ENCODE measurements at regions not wholly inside any gene's neighbourhood (a gene's known extent, or its start where the extent isn't known, plus 50 kb on each side); places are given as distances from the start of the nearest gene placed in this dataset.

- no peak for TF ChIP-seq CTCF (IDR thresholded peaks at IDR 0.05)
- ATAC-seq (ENCODE audit: insufficient number of reproducible peaks, low FRiP score, low read depth) = no peak
- H3K4me1 ChIP-seq (ENCODE audit: control insufficient read depth in 1 of 2, low read depth in 2 of 2) = no peaks in the 10 kb centered on the region
Observed at GRCh38 chr4:14117575-14118238, 490.2 kb upstream of the BOD1L1 start.

GRCh38 chr4:14124816-14125215 is 497.3 kb upstream of the BOD1L1 start:
- DNase-seq (ENCODE audit: low spot score) (no peak), ATAC-seq (ENCODE audit: insufficient number of reproducible peaks, low FRiP score, low read depth) (no peak)
- no peaks in the 10 kb centered on the region for H3K9me3 ChIP-seq
- no peaks in the 10 kb centered on the region for H3K4me1 ChIP-seq (ENCODE audit: control insufficient read depth in 1 of 2, low read depth in 2 of 2)
- H3K27me3 ChIP-seq (replicated peaks; ENCODE audit: insufficient read depth) = no peaks in the 10 kb centered on the region
- H3K4me3 ChIP-seq = no peak overlapping the region
- H3K27ac ChIP-seq = no peak overlapping the region
- no peak for TF ChIP-seq CTCF (IDR thresholded peaks at IDR 0.05)
- H3K36me3 ChIP-seq = no peaks in the 10 kb centered on the region

More at GRCh38 chr4:14117575-14118238, 490.2 kb upstream of the BOD1L1 start:
- Histone ChIP-seq H3K9me3 (no peaks in the 10 kb centered on the region), H3K27me3 (replicated peaks; ENCODE audit: insufficient read depth) (no peaks in the 10 kb centered on the region), H3K27ac (no peak overlapping the region), H3K36me3 (no peaks in the 10 kb centered on the region), H3K4me3 (no peak overlapping the region)
- DNase-seq (ENCODE audit: low spot score) = no peak

GRCh38 chr4:14125375-14126129 is 498.0 kb upstream of the BOD1L1 start:
- no peaks in the 10 kb centered on the region for H3K4me1 ChIP-seq (ENCODE audit: control insufficient read depth in 1 of 2, low read depth in 2 of 2)
- H3K27ac ChIP-seq = no peak overlapping the region
- ATAC-seq (ENCODE audit: insufficient number of reproducible peaks, low FRiP score, low read depth) = no peak
- H3K9me3 ChIP-seq = no peaks in the 10 kb centered on the region
- no peak for DNase-seq (ENCODE audit: low spot score)
- no peak overlapping the region for H3K4me3 ChIP-seq
- TF ChIP-seq CTCF (IDR thresholded peaks at IDR 0.05) = no peak
- no peaks in the 10 kb centered on the region for H3K27me3 ChIP-seq (replicated peaks; ENCODE audit: insufficient read depth)
- H3K36me3 ChIP-seq = no peaks in the 10 kb centered on the region

GRCh38 chr4:14130551-14130950 is 503.0 kb upstream of the BOD1L1 start:
- Histone ChIP-seq H3K4me3 (no peak overlapping the region), H3K27me3 (replicated peaks; ENCODE audit: insufficient read depth) (no peaks in the 10 kb centered on the region), H3K4me1 (ENCODE audit: control insufficient read depth in 1 of 2, low read depth in 2 of 2) (no peaks in the 10 kb centered on the region), H3K36me3 (no peaks in the 10 kb centered on the region), H3K27ac (no peak overlapping the region), H3K9me3 (no peaks in the 10 kb centered on the region)
- no peak for DNase-seq (ENCODE audit: low spot score)
- no peak for ATAC-seq (ENCODE audit: insufficient number of reproducible peaks, low FRiP score, low read depth)
- TF ChIP-seq CTCF (IDR thresholded peaks at IDR 0.05) = no peak

GRCh38 chr4:14131335-14131734 is 503.8 kb upstream of the BOD1L1 start:
- no peak overlapping the region for H3K4me3 ChIP-seq
- no peak overlapping the region for H3K27ac ChIP-seq
- no peaks in the 10 kb centered on the region for H3K4me1 ChIP-seq (ENCODE audit: control insufficient read depth in 1 of 2, low read depth in 2 of 2)
- H3K9me3 ChIP-seq = no peaks in the 10 kb centered on the region
- ATAC-seq (ENCODE audit: insufficient number of reproducible peaks, low FRiP score, low read depth) (no peak), DNase-seq (ENCODE audit: low spot score) (no peak)
- no peak for TF ChIP-seq CTCF (IDR thresholded peaks at IDR 0.05)
- H3K36me3 ChIP-seq = no peaks in the 10 kb centered on the region
- H3K27me3 ChIP-seq (replicated peaks; ENCODE audit: insufficient read depth) = no peaks in the 10 kb centered on the region

Measured in thoracic aorta (tissue), 2 donors.